Neural progenitor cell (in vitro differentiated cells): ENCODE measurements at regions not wholly inside any gene's neighbourhood (a gene's known extent, or its start where the extent isn't known, plus 50 kb on each side); places are given as distances from the start of the nearest gene placed in this dataset.

Experiments
- DNase-seq: peaks from one replicate; pipeline ENCODE4 v3.0.0-alpha.2; 2016; ENCODE audit warnings: low spot score
- H2AFZ ChIP-seq: fragments of 200-600 bp; sonication (generic); replicated peaks from 2 replicates; pipeline ENCODE4 v1.6.1; 2016; ENCODE audit warnings: antibody characterized with exemption
- H3F3A ChIP-seq: fragments of 200-600 bp; sonication (generic); 2 replicates; pipeline ENCODE4 v1.6.1; 2016; ENCODE audit warnings: antibody characterized with exemption, low read depth
- H3K27ac ChIP-seq: fragments of 200-600 bp; sonication (generic); 2 replicates; pipeline ENCODE4 v1.5.1; 2016; ENCODE audit warnings: mild to moderate bottlenecking
- H3K27me3 ChIP-seq: fragments of 200-600 bp; sonication (generic); 2 replicates; pipeline ENCODE4 v1.6.1; 2016; ENCODE audit warnings: mild to moderate bottlenecking, moderate library complexity
- H3K36me3 ChIP-seq: fragments of 200-600 bp; sonication (generic); 2 replicates; pipeline ENCODE4 v1.5.1; 2016
- H3K4me1 ChIP-seq: fragments of 200-600 bp; sonication (generic); 2 replicates; pipeline ENCODE4 v1.6.1; 2016; ENCODE audit warnings: mixed run types
- H3K4me2 ChIP-seq: fragments of 200-600 bp; sonication (generic); 2 replicates; pipeline ENCODE4 v1.6.1; 2016
- H3K4me3 ChIP-seq: fragments of 200-600 bp; sonication (generic); 2 replicates; pipeline ENCODE4 v1.5.1; 2016
- H3K79me2 ChIP-seq: fragments of 200-600 bp; sonication (generic); 2 replicates; pipeline ENCODE4 v1.6.1; 2016; ENCODE audit warnings: low read depth
- H3K9ac ChIP-seq: fragments of 200-600 bp; sonication (generic); 2 replicates; pipeline ENCODE4 v1.6.1; 2016
- H3K9me3 ChIP-seq: fragments of 200-600 bp; sonication (generic); 2 replicates; pipeline ENCODE4 v1.5.1; 2016; ENCODE audit warnings: low read depth
- H4K20me1 ChIP-seq: fragments of 200-600 bp; sonication (generic); 2 replicates; pipeline ENCODE4 v1.6.1; 2016; ENCODE audit warnings: low read depth
- H3K27ac Mint-ChIP-seq: 3 replicates; pipeline ENCODE4 v1.8.0; 2021; ENCODE audit warnings: mixed read lengths
- H3K27me3 Mint-ChIP-seq: 2 replicates; pipeline ENCODE4 v1.8.0; 2022; ENCODE audit warnings: low read depth, mild to moderate bottlenecking, inconsistent platforms, moderate library complexity, mixed read lengths; ENCODE audit not compliant: insufficient read depth
- H3K36me3 Mint-ChIP-seq: 3 replicates; pipeline ENCODE4 v1.8.0; 2021; ENCODE audit warnings: mixed read lengths
- H3K4me1 Mint-ChIP-seq: 3 replicates; pipeline ENCODE4 v1.8.0; 2021; ENCODE audit warnings: mixed read lengths
- H3K4me3 Mint-ChIP-seq: 3 replicates; pipeline ENCODE4 v1.8.0; 2021; ENCODE audit warnings: mild to moderate bottlenecking, moderate library complexity, mixed read lengths
- H3K9me3 Mint-ChIP-seq: 3 replicates; pipeline ENCODE4 v1.8.0; 2020; ENCODE audit warnings: mixed read lengths
- EZH2 ChIP-seq: fragments of 200-600 bp; sonication (generic); IDR thresholded peaks from 2 replicates; pipeline ENCODE4 v1.6.1; 2017; ENCODE audit warnings: antibody characterized with exemption, mild to moderate bottlenecking, moderate library complexity
- EZH2phosphoT487 ChIP-seq: fragments of 200-600 bp; sonication (generic); IDR thresholded peaks from 2 replicates; pipeline ENCODE4 v1.6.1; 2017; ENCODE audit warnings: antibody characterized with exemption
- TF ChIP-seq, protein P1 (sequence below): fragments of 200-600 bp; sonication (generic); IDR thresholded peaks from 2 replicates; pipeline ENCODE4 v1.5.1; 2017; ENCODE audit warnings: antibody characterized with exemption, mild to moderate bottlenecking

DNA sequence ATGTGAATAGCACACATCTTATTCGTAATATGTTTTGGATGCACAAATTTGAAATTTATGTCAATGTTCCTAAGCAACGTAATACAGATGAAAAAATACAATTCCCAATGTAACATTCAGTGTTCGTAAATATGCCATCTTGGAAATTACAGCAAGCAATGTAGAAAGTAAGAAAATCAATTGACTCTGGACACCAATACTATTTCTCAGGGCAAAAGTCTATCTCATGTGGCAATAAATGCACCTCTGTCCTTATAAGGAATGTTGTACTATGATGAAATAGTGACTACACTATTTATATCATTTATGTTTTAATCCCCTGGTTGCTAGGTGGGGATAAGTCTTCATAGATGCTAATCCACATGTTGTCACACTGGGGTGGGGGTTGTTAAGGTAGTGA lies 251.2 kb downstream of the GXYLT1 start:
- H3K4me2 ChIP-seq = no peak overlapping the region
- H3K4me1 Mint-ChIP-seq = no peaks in the 10 kb centered on the region
- H3K36me3 ChIP-seq = no peaks in the 10 kb centered on the region
- no peak overlapping the region for H3K9ac ChIP-seq
- H3K27ac ChIP-seq = no peak overlapping the region
- peaks cover 10% of the 10 kb centered on the region for H3K9me3 Mint-ChIP-seq
- no peak overlapping the region for H3K4me3 ChIP-seq
- TF ChIP-seq, protein P1, sequence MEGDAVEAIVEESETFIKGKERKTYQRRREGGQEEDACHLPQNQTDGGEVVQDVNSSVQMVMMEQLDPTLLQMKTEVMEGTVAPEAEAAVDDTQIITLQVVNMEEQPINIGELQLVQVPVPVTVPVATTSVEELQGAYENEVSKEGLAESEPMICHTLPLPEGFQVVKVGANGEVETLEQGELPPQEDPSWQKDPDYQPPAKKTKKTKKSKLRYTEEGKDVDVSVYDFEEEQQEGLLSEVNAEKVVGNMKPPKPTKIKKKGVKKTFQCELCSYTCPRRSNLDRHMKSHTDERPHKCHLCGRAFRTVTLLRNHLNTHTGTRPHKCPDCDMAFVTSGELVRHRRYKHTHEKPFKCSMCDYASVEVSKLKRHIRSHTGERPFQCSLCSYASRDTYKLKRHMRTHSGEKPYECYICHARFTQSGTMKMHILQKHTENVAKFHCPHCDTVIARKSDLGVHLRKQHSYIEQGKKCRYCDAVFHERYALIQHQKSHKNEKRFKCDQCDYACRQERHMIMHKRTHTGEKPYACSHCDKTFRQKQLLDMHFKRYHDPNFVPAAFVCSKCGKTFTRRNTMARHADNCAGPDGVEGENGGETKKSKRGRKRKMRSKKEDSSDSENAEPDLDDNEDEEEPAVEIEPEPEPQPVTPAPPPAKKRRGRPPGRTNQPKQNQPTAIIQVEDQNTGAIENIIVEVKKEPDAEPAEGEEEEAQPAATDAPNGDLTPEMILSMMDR = no peak
- no peak for TF ChIP-seq EZH2phosphoT487
- no peak for TF ChIP-seq EZH2
- no peaks in the 10 kb centered on the region for H3F3A ChIP-seq
- no peaks in the 10 kb centered on the region for H3K4me1 ChIP-seq
- H2AFZ ChIP-seq = no peak overlapping the region
- no peaks in the 10 kb centered on the region for H3K27me3 ChIP-seq
- no peaks in the 10 kb centered on the region for H4K20me1 ChIP-seq
- H3K27ac Mint-ChIP-seq = no peak overlapping the region
- H3K4me3 Mint-ChIP-seq = no peak overlapping the region
- H3K27me3 Mint-ChIP-seq = peaks cover 2% of the 10 kb centered on the region
- DNase-seq = no peak
- no peaks in the 10 kb centered on the region for H3K79me2 ChIP-seq
- no peaks in the 10 kb centered on the region for H3K36me3 Mint-ChIP-seq
- H3K9me3 ChIP-seq = no peaks in the 10 kb centered on the region

DNA sequence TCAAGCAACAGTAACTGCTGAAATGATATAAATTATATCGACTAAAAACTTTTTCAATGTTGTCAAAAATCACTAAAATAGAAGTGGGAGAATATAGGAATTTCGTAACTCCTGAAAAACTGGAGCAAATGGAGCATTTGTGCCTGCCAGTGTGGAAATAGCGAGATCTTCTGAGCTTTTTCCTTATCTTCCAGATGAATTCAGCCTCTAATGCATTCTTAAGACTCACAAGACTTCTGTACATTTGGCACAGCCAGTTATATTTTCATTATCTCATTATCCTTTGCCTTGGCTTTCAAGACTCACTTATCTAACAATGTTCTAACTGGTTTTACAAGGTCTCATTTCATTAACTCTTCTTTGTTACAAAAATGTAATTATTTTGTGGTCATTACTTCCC lies 252.4 kb downstream of the GXYLT1 start:
- DNase-seq = no peak
- no peaks in the 10 kb centered on the region for H3K4me1 Mint-ChIP-seq
- H3F3A ChIP-seq = no peaks in the 10 kb centered on the region
- no peaks in the 10 kb centered on the region for H3K4me1 ChIP-seq
- no peaks in the 10 kb centered on the region for H3K9me3 ChIP-seq
- no peak overlapping the region for H3K27ac ChIP-seq
- no peak overlapping the region for H3K27ac Mint-ChIP-seq
- no peaks in the 10 kb centered on the region for H3K27me3 ChIP-seq
- no peaks in the 10 kb centered on the region for H3K36me3 ChIP-seq
- no peaks in the 10 kb centered on the region for H3K27me3 Mint-ChIP-seq
- H3K9ac ChIP-seq = no peak overlapping the region
- H3K4me3 ChIP-seq = no peak overlapping the region
- H3K9me3 Mint-ChIP-seq = peaks cover 4% of the 10 kb centered on the region
- no peak overlapping the region for H2AFZ ChIP-seq
- no peaks in the 10 kb centered on the region for H3K36me3 Mint-ChIP-seq
- H3K4me2 ChIP-seq = no peak overlapping the region
- H3K4me3 Mint-ChIP-seq = no peak overlapping the region
- no peaks in the 10 kb centered on the region for H4K20me1 ChIP-seq
- H3K79me2 ChIP-seq = no peaks in the 10 kb centered on the region
- TF ChIP-seq EZH2 (no peak), EZH2phosphoT487 (no peak)
- TF ChIP-seq, protein P1 = no peak

DNA sequence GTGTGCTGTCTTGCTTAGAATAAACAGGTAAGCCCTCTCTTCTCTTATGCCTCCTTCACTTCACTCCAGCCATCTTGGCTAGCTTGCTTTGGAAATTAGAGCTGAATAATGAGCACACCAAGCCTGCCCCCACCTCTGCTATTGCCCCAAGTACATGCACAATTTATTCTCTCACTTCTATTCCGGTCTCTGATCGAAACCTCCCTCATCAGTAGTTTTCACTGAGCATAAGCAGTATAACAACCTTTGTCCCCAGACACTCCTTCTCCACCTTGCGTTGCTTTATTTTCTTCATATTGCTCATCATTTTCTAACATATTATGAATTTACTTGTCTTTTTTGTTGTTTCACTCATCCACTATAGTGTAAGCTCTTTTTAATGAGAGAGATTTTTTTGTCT lies 253.4 kb downstream of the GXYLT1 start:
- Histone ChIP-seq H3K79me2 (no peaks in the 10 kb centered on the region), H3K27ac (no peak overlapping the region), H3K36me3 (no peaks in the 10 kb centered on the region), H4K20me1 (no peaks in the 10 kb centered on the region), H3K9me3 (no peaks in the 10 kb centered on the region), H3K4me1 (no peaks in the 10 kb centered on the region), H3K4me2 (no peak overlapping the region), H3F3A (no peaks in the 10 kb centered on the region), H2AFZ (no peak overlapping the region), H3K27me3 (no peaks in the 10 kb centered on the region), H3K9ac (no peak overlapping the region), H3K4me3 (no peak overlapping the region)
- TF ChIP-seq EZH2 (no peak), EZH2phosphoT487 (no peak)
- TF ChIP-seq, protein P1 = no peak
- DNase-seq = no peak
- Mint-ChIP-seq H3K27ac (no peak overlapping the region), H3K9me3 (peaks cover 4% of the 10 kb centered on the region), H3K36me3 (no peaks in the 10 kb centered on the region), H3K4me1 (no peaks in the 10 kb centered on the region), H3K27me3 (no peaks in the 10 kb centered on the region), H3K4me3 (no peak overlapping the region)

DNA sequence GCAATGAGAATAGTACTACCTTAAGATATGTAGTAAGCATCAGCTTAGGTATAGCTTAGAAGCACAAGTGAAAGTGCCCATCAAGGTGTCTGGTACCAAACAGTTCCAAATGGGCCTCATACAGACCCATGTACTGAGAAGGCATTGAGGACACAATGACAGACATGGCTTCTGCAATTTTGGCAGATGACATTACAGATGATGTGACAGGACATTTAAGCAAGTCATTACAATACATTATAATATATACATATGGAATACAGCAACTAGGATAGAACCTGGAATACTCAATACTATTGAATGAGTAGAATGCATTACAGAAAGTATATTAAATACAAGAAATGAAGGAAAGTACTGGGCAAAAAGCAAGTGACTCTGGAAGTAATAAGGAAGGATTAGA lies 256.4 kb downstream of the GXYLT1 start:
- Histone ChIP-seq H3K9me3 (no peaks in the 10 kb centered on the region), H3K27me3 (no peaks in the 10 kb centered on the region), H3K9ac (no peak overlapping the region), H3K36me3 (no peaks in the 10 kb centered on the region), H4K20me1 (no peaks in the 10 kb centered on the region), H2AFZ (no peak overlapping the region), H3K79me2 (no peaks in the 10 kb centered on the region), H3K4me1 (no peaks in the 10 kb centered on the region), H3K4me2 (no peak overlapping the region), H3K4me3 (no peak overlapping the region), H3K27ac (no peak overlapping the region), H3F3A (no peaks in the 10 kb centered on the region)
- no peak for TF ChIP-seq EZH2
- TF ChIP-seq EZH2phosphoT487 = no peak
- TF ChIP-seq, protein P1 = no peak
- H3K4me1 Mint-ChIP-seq = no peaks in the 10 kb centered on the region
- no peak overlapping the region for H3K27ac Mint-ChIP-seq
- no peak overlapping the region for H3K4me3 Mint-ChIP-seq
- no peaks in the 10 kb centered on the region for H3K36me3 Mint-ChIP-seq
- H3K9me3 Mint-ChIP-seq = no peaks in the 10 kb centered on the region
- no peak for DNase-seq
- no peaks in the 10 kb centered on the region for H3K27me3 Mint-ChIP-seq
